ENCODE measurements at regions not wholly inside any gene's neighbourhood (a gene's known extent, or its start where the extent isn't known, plus 50 kb on each side); places are given as distances from the start of the nearest gene placed in this dataset.

GRCh38 chr2:217070611-217071010 lies 210.7 kb upstream of the TNP1 start:
- TF ChIP-seq CTCF (IDR thresholded peaks at IDR 0.05; ENCODE audit: low read depth, low read length, poor library complexity, severe bottlenecking) = no peak
- no peak for TF ChIP-seq EZH2phosphoT487 (IDR thresholded peaks at IDR 0.05; ENCODE audit: borderline replicate concordance, low read length)
- H3K4me2 ChIP-seq (ENCODE audit: low read length) = no peak overlapping the region

GRCh38 chr2:217070043-217070430 lies 210.2 kb upstream of the TNP1 start:
- no peaks in the 10 kb centered on the region for H3K27me3 ChIP-seq (ENCODE audit: control insufficient read depth, low read length)
- H3K4me3 ChIP-seq (ENCODE audit: low read length) = no peak overlapping the region
- no peak overlapping the region for H3K27ac ChIP-seq (ENCODE audit: low read depth, low read length)
- no peaks in the 10 kb centered on the region for H3K36me3 ChIP-seq (ENCODE audit: control insufficient read depth, low read length)
- no peak overlapping the region for H3K4me2 ChIP-seq (ENCODE audit: low read length)
- H3K79me2 ChIP-seq (ENCODE audit: control insufficient read depth, low read length) = no peaks in the 10 kb centered on the region
- no peak for TF ChIP-seq EZH2phosphoT487 (IDR thresholded peaks at IDR 0.05; ENCODE audit: borderline replicate concordance, low read length)
- no peak for TF ChIP-seq CTCF (IDR thresholded peaks at IDR 0.05; ENCODE audit: low read depth, low read length, poor library complexity, severe bottlenecking)
- H4K20me1 ChIP-seq (ENCODE audit: control insufficient read depth, insufficient read depth, low read depth, low read length) = no peaks in the 10 kb centered on the region
- no peaks in the 10 kb centered on the region for H3K4me1 ChIP-seq (ENCODE audit: control insufficient read depth, low read length)
- no peaks in the 10 kb centered on the region for H3F3A ChIP-seq (ENCODE audit: control insufficient read depth, insufficient read depth)
- H3K9me3 ChIP-seq (ENCODE audit: control insufficient read depth, insufficient read depth, low read length) = peaks cover 10% of the 10 kb centered on the region; the same call in 1 of the 2 replicates
- no peaks in the 10 kb centered on the region for H3K9me2 ChIP-seq (replicated peaks; ENCODE audit: control insufficient read depth, low read length)

More at GRCh38 chr2:217070611-217071010, 210.7 kb upstream of the TNP1 start:
- H3K9me2 ChIP-seq (replicated peaks; ENCODE audit: control insufficient read depth, low read length) = no peaks in the 10 kb centered on the region
- H3K27ac ChIP-seq (ENCODE audit: low read depth, low read length) = no peak overlapping the region
- H3K79me2 ChIP-seq (ENCODE audit: control insufficient read depth, low read length) = no peaks in the 10 kb centered on the region
- no peaks in the 10 kb centered on the region for H3K4me1 ChIP-seq (ENCODE audit: control insufficient read depth, low read length)
- H3K9me3 ChIP-seq (ENCODE audit: control insufficient read depth, insufficient read depth, low read length) = peaks cover 10% of the 10 kb centered on the region; the same call in 1 of the 2 replicates
- H3K36me3 ChIP-seq (ENCODE audit: control insufficient read depth, low read length) = no peaks in the 10 kb centered on the region
- no peaks in the 10 kb centered on the region for H4K20me1 ChIP-seq (ENCODE audit: control insufficient read depth, insufficient read depth, low read depth, low read length)
- H3F3A ChIP-seq (ENCODE audit: control insufficient read depth, insufficient read depth) = no peaks in the 10 kb centered on the region
- no peaks in the 10 kb centered on the region for H3K27me3 ChIP-seq (ENCODE audit: control insufficient read depth, low read length)
- no peak overlapping the region for H3K4me3 ChIP-seq (ENCODE audit: low read length)

GRCh38 chr2:217069263-217070042 lies 209.6 kb upstream of the TNP1 start:
- Histone ChIP-seq H3K79me2 (ENCODE audit: control insufficient read depth, low read length) (no peaks in the 10 kb centered on the region), H3K27ac (ENCODE audit: low read depth, low read length) (no peak overlapping the region), H3K36me3 (ENCODE audit: control insufficient read depth, low read length) (no peaks in the 10 kb centered on the region), H3F3A (ENCODE audit: control insufficient read depth, insufficient read depth) (no peaks in the 10 kb centered on the region), H4K20me1 (ENCODE audit: control insufficient read depth, insufficient read depth, low read depth, low read length) (no peaks in the 10 kb centered on the region), H3K4me2 (ENCODE audit: low read length) (no peak overlapping the region), H3K4me1 (ENCODE audit: control insufficient read depth, low read length) (no peaks in the 10 kb centered on the region), H3K4me3 (ENCODE audit: low read length) (no peak overlapping the region), H3K9me2 (replicated peaks; ENCODE audit: control insufficient read depth, low read length) (no peaks in the 10 kb centered on the region), H3K27me3 (ENCODE audit: control insufficient read depth, low read length) (no peaks in the 10 kb centered on the region), H3K9me3 (ENCODE audit: control insufficient read depth, insufficient read depth, low read length) (peaks cover 10% of the 10 kb centered on the region; the same call in 1 of the 2 replicates)
- TF ChIP-seq CTCF (IDR thresholded peaks at IDR 0.05; ENCODE audit: low read depth, low read length, poor library complexity, severe bottlenecking) (no peak), EZH2phosphoT487 (IDR thresholded peaks at IDR 0.05; ENCODE audit: borderline replicate concordance, low read length) (no peak)

Measured in DOHH2 (cell line).